ENCODE measurements at regions not wholly inside any gene's neighbourhood (a gene's known extent, or its start where the extent isn't known, plus 50 kb on each side); places are given as distances from the start of the nearest gene placed in this dataset.

DNA sequence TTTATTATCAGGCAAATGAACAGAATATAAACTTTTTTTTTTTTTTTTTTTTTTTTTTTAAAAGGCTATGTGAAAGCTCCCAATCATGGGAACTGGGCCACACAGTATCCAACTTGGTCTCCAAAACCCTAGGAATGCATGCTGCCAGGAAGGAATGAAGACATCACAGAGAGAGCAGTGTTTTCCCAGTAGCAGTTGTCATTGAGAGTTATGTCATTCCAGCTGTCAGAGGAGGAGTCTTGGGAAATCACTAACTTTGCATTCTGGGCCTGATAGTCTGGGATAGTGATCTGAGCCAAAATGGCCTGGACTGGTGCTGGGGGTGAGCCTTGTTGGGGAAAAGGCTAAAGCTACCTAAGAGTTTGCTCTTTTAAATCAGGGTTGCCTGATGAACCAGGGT, 231.3 kb upstream of the MAP3K7 start:
- no peak for TF ChIP-seq POLR2A (IDR thresholded peaks at IDR 0.05)
- TF ChIP-seq POLR2AphosphoS5 (IDR thresholded peaks at IDR 0.05): no peak
- TF ChIP-seq, protein P1, sequence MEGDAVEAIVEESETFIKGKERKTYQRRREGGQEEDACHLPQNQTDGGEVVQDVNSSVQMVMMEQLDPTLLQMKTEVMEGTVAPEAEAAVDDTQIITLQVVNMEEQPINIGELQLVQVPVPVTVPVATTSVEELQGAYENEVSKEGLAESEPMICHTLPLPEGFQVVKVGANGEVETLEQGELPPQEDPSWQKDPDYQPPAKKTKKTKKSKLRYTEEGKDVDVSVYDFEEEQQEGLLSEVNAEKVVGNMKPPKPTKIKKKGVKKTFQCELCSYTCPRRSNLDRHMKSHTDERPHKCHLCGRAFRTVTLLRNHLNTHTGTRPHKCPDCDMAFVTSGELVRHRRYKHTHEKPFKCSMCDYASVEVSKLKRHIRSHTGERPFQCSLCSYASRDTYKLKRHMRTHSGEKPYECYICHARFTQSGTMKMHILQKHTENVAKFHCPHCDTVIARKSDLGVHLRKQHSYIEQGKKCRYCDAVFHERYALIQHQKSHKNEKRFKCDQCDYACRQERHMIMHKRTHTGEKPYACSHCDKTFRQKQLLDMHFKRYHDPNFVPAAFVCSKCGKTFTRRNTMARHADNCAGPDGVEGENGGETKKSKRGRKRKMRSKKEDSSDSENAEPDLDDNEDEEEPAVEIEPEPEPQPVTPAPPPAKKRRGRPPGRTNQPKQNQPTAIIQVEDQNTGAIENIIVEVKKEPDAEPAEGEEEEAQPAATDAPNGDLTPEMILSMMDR (IDR thresholded peaks at IDR 0.05): no peak
- no peak for TF ChIP-seq EP300 (IDR thresholded peaks at IDR 0.05)
- ATAC-seq (ENCODE audit: low FRiP score in 2 of 2) (no peak), DNase-seq (no peak)
- no peaks in the 10 kb centered on the region for H3K9me3 ChIP-seq
- no peaks in the 10 kb centered on the region for H3K27me3 ChIP-seq
- H3K4me1 ChIP-seq: no peaks in the 10 kb centered on the region
- no peak overlapping the region for H3K4me3 ChIP-seq
- no peaks in the 10 kb centered on the region for H3K36me3 ChIP-seq
- H3K27ac ChIP-seq: no peak overlapping the region

DNA sequence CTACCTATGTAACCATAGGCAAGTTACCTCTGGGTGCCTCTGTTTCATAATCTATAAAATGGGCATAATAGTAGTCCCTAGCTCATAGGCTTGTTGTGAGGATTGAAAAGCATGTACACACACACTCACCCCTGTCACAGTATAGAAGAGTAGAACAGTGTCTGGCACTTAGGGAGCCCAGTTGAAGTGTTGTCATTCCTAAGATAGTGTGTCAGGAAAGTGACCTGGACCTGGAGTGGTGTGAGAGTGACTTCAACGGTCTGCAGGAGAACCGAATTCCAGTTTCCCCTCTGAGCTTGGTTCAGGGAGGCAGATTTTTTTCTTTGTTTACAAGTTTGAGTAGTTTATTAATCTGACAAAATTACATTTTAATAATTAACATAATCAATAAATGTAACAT, 229.9 kb upstream of the MAP3K7 start:
- no peaks in the 10 kb centered on the region for H3K36me3 ChIP-seq
- DNase-seq (no peak), ATAC-seq (ENCODE audit: low FRiP score in 2 of 2) (no peak)
- no peaks in the 10 kb centered on the region for H3K4me1 ChIP-seq
- TF ChIP-seq POLR2A (IDR thresholded peaks at IDR 0.05): no peak
- TF ChIP-seq EP300 (IDR thresholded peaks at IDR 0.05): no peak
- no peak for TF ChIP-seq POLR2AphosphoS5 (IDR thresholded peaks at IDR 0.05)
- TF ChIP-seq, protein P1 (IDR thresholded peaks at IDR 0.05): no peak
- 66 to 78% methylated on average over 2 of the region's 2 CpGs for WGBS, 2 donors
- H3K4me3 ChIP-seq: no peak overlapping the region
- no peak overlapping the region for H3K27ac ChIP-seq
- H3K27me3 ChIP-seq: no peaks in the 10 kb centered on the region
- no peaks in the 10 kb centered on the region for H3K9me3 ChIP-seq

DNA sequence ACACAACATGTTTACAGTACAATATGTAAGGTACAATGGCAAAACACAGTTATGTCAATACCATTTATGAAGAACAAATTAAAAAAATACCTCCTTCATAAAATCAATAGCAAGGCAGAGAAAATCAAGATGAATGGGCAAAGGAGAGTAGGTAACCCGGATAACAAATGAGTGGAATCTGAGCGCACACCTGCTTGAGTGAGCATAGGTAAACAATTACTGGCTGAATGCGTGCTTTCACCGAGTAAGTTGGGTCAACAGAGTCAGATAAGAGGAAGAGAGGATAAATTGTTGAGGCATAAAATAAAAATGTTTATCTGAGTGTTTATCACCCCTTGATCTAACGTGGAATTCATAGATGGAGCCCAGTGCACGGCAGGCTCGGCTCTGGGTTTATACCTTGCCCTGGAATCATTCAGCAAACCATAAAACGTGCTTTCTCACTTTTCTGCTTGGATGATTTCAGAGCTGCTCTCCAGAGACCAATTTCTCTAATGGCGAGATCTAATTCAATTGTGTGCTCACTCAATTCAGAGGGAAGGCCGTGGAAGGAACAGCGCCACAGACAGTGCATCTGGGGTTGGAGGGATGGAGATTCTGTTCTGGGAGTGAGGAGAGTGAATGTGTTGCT, 224.8 kb upstream of the MAP3K7 start:
- no peak for TF ChIP-seq POLR2A (IDR thresholded peaks at IDR 0.05)
- no peak for TF ChIP-seq EP300 (IDR thresholded peaks at IDR 0.05)
- TF ChIP-seq, protein P1 (IDR thresholded peaks at IDR 0.05): no peak
- no peak for TF ChIP-seq POLR2AphosphoS5 (IDR thresholded peaks at IDR 0.05)
- Histone ChIP-seq H3K9me3 (no peaks in the 10 kb centered on the region), H3K27ac (no peak overlapping the region), H3K4me3 (no peak overlapping the region), H3K27me3 (no peaks in the 10 kb centered on the region), H3K36me3 (no peaks in the 10 kb centered on the region), H3K4me1 (no peaks in the 10 kb centered on the region)
- 59 to 63% methylated on average over 11 of the region's 11 CpGs for WGBS, 2 donors
- DNase-seq: no peak
- no peak for ATAC-seq (ENCODE audit: low FRiP score in 2 of 2)

DNA sequence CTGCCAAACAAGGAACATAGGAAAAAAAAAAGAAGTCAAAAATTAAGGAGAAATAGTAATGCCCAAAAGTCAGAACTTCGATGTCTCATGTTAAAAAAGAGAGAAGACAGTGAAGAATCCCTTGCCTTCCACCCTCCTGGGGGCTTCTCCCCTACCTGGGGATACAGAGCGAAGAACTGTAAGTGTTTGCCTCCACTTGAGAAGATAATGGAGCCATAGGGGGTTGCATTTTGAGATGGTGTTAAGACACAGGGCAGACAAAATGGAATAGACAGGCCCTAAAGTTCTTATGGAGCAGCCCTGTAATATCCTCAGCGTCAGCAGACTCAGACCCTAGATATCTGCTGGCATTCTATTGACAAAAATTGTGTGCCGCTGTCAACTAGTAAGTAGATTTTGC, 222.2 kb upstream of the MAP3K7 start:
- H3K9me3 ChIP-seq: no peaks in the 10 kb centered on the region
- TF ChIP-seq POLR2AphosphoS5 (IDR thresholded peaks at IDR 0.05) (no peak), POLR2A (IDR thresholded peaks at IDR 0.05) (no peak), EP300 (IDR thresholded peaks at IDR 0.05) (no peak)
- TF ChIP-seq, protein P1 (IDR thresholded peaks at IDR 0.05): no peak
- H3K4me1 ChIP-seq: no peaks in the 10 kb centered on the region
- no peaks in the 10 kb centered on the region for H3K27me3 ChIP-seq
- 74 to 83% methylated on average over 4 of the region's 4 CpGs for WGBS, 2 donors
- no peak overlapping the region for H3K4me3 ChIP-seq
- no peaks in the 10 kb centered on the region for H3K36me3 ChIP-seq
- DNase-seq: no peak
- no peak overlapping the region for H3K27ac ChIP-seq
- ATAC-seq (ENCODE audit: low FRiP score in 2 of 2): no peak

Data from upper lobe of left lung (tissue), 6 donors.